ENCODE measurements at regions not wholly inside any gene's neighbourhood (a gene's known extent, or its start where the extent isn't known, plus 50 kb on each side); places are given as distances from the start of the nearest gene placed in this dataset.

DNA sequence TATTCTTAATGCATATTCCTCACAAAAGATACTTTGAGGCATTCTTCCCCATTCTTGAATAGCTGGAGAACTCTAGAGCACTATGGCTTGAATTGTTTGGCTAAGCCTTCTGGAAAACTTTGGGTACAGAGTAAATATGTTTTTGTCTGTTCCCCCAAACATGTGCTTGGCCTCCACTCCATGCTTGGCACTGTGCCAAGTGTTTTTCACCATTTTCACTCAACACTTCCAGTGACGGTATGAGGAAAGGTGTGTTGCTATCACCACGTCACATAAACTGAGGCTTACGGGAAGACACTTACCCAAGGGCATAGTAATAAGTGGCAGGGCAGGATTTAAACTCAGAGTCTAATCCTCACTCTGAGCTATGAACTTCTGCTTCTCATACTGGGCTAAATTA, 318.2 kb downstream of the WDR11 start:
- Histone ChIP-seq H3K9me2 (ENCODE audit: low read depth, low read length) (no peaks in the 10 kb centered on the region), H4K20me1 (ENCODE audit: insufficient read depth, low read length) (no peaks in the 10 kb centered on the region), H3F3A (ENCODE audit: insufficient read depth, low read length) (no peaks in the 10 kb centered on the region), H3K27ac (ENCODE audit: low read depth, low read length, poor library complexity, severe bottlenecking) (no peak overlapping the region), H3K9ac (ENCODE audit: low read length) (no peak overlapping the region), H3K27me3 (ENCODE audit: insufficient read depth, low read length) (no peaks in the 10 kb centered on the region), H3K36me3 (ENCODE audit: insufficient read depth, low read length) (no peaks in the 10 kb centered on the region), H3K79me2 (ENCODE audit: insufficient read depth, low read length) (no peaks in the 10 kb centered on the region), H2AFZ (ENCODE audit: low read length) (no peak overlapping the region), H3K4me2 (ENCODE audit: low read length) (no peak overlapping the region), H3K4me1 (ENCODE audit: insufficient read depth, low read length, severe bottlenecking) (no peaks in the 10 kb centered on the region), H3K9me3 (ENCODE audit: low read length) (no peaks in the 10 kb centered on the region), H3K4me3 (ENCODE audit: low read depth, low read length, poor library complexity, severe bottlenecking) (no peak overlapping the region)
- TF ChIP-seq, protein P1, sequence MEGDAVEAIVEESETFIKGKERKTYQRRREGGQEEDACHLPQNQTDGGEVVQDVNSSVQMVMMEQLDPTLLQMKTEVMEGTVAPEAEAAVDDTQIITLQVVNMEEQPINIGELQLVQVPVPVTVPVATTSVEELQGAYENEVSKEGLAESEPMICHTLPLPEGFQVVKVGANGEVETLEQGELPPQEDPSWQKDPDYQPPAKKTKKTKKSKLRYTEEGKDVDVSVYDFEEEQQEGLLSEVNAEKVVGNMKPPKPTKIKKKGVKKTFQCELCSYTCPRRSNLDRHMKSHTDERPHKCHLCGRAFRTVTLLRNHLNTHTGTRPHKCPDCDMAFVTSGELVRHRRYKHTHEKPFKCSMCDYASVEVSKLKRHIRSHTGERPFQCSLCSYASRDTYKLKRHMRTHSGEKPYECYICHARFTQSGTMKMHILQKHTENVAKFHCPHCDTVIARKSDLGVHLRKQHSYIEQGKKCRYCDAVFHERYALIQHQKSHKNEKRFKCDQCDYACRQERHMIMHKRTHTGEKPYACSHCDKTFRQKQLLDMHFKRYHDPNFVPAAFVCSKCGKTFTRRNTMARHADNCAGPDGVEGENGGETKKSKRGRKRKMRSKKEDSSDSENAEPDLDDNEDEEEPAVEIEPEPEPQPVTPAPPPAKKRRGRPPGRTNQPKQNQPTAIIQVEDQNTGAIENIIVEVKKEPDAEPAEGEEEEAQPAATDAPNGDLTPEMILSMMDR (IDR thresholded peaks at IDR 0.05; ENCODE audit: low read length): no peak
- TF ChIP-seq EZH2 (IDR thresholded peaks at IDR 0.05; ENCODE audit: borderline replicate concordance, low read length): no peak

DNA sequence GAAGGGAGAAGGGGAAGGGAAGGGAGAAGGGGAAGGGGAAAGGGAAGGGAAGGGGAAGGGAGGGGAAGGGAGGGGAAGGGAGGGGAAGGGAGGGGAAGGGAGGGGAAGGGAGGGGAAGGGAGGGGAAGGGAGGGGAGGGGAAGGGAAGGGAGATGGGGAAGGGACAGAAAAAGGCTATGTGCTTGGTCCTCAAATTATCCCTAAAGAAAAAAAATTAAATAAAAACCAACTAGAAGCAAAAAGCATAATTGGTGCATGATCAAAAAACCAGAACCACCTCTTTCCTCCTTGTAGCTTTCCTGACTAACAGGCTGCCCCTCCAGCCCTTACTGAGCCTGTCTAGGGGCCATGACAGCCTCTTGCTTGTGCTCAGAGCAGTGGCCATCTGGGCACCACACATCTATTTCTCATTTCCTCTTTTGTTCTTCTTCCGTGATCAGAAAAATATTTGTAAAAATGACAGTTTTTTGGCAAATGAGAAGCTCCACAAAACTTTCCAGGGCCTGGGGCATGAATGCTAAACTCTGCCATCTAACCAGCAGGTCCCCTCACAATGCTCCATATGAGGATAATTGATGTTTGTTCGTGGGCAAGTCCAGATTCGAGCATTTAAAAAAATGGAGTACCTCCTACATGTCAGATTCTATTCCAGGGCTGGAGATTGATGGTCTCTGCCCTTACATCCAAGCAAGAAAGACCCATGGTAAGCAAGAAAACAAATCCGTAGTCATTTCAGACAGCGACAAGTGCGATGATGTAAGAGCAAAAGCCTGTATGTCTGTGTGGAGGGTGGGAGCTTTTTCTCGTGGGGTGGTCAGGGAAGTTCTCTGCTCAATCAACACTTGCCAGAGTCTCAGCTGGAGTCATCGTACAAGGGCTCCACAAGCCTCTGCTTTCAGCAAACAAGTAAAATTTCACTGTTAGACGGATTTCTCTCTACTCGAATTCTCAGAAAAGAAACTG, 320.9 kb downstream of the WDR11 start:
- Histone ChIP-seq H3K27ac (ENCODE audit: low read depth, low read length, poor library complexity, severe bottlenecking) (no peak overlapping the region), H3K27me3 (ENCODE audit: insufficient read depth, low read length) (no peaks in the 10 kb centered on the region), H3K9ac (ENCODE audit: low read length) (no peak overlapping the region), H3F3A (ENCODE audit: insufficient read depth, low read length) (no peaks in the 10 kb centered on the region), H3K79me2 (ENCODE audit: insufficient read depth, low read length) (no peaks in the 10 kb centered on the region), H3K9me2 (ENCODE audit: low read depth, low read length) (no peaks in the 10 kb centered on the region), H3K4me3 (ENCODE audit: low read depth, low read length, poor library complexity, severe bottlenecking) (no peak overlapping the region), H2AFZ (ENCODE audit: low read length) (no peak overlapping the region), H3K4me2 (ENCODE audit: low read length) (no peak overlapping the region), H3K9me3 (ENCODE audit: low read length) (no peaks in the 10 kb centered on the region), H3K36me3 (ENCODE audit: insufficient read depth, low read length) (no peaks in the 10 kb centered on the region), H4K20me1 (ENCODE audit: insufficient read depth, low read length) (no peaks in the 10 kb centered on the region), H3K4me1 (ENCODE audit: insufficient read depth, low read length, severe bottlenecking) (no peaks in the 10 kb centered on the region)
- TF ChIP-seq EZH2 (IDR thresholded peaks at IDR 0.05; ENCODE audit: borderline replicate concordance, low read length): no peak
- TF ChIP-seq, protein P1 (IDR thresholded peaks at IDR 0.05; ENCODE audit: low read length): no peak

DNA sequence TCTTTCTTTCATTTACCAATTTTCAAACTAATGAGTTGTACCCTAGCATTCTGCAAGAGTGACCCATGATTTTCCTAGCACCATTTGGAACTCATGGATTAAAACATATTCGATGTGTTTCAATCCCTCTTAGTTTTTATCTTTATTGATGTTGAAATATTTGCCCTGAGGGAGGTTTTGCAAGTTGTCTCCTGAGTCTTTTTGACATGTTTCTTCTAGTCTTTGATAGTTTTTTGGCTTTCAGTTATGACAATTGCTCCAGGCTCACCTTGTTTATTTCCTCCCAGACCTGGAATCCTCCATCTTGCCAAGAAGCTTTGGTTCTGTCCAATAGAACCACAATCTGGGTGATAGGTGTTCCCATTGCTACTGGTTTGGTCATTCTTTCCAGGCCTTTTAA, 327.8 kb downstream of the WDR11 start:
- H3K4me2 ChIP-seq (ENCODE audit: low read length): no peak overlapping the region
- H3K27me3 ChIP-seq (ENCODE audit: insufficient read depth, low read length): no peaks in the 10 kb centered on the region
- no peak overlapping the region for H3K27ac ChIP-seq (ENCODE audit: low read depth, low read length, poor library complexity, severe bottlenecking)
- no peaks in the 10 kb centered on the region for H3K36me3 ChIP-seq (ENCODE audit: insufficient read depth, low read length)
- H2AFZ ChIP-seq (ENCODE audit: low read length): no peak overlapping the region
- H4K20me1 ChIP-seq (ENCODE audit: insufficient read depth, low read length): no peaks in the 10 kb centered on the region
- no peaks in the 10 kb centered on the region for H3K9me3 ChIP-seq (ENCODE audit: low read length)
- no peaks in the 10 kb centered on the region for H3K79me2 ChIP-seq (ENCODE audit: insufficient read depth, low read length)
- no peaks in the 10 kb centered on the region for H3F3A ChIP-seq (ENCODE audit: insufficient read depth, low read length)
- no peaks in the 10 kb centered on the region for H3K4me1 ChIP-seq (ENCODE audit: insufficient read depth, low read length, severe bottlenecking)
- TF ChIP-seq, protein P1 (IDR thresholded peaks at IDR 0.05; ENCODE audit: low read length): no peak
- TF ChIP-seq EZH2 (IDR thresholded peaks at IDR 0.05; ENCODE audit: borderline replicate concordance, low read length): no peak
- no peaks in the 10 kb centered on the region for H3K9me2 ChIP-seq (ENCODE audit: low read depth, low read length)
- no peak overlapping the region for H3K9ac ChIP-seq (ENCODE audit: low read length)
- H3K4me3 ChIP-seq (ENCODE audit: low read depth, low read length, poor library complexity, severe bottlenecking): no peak overlapping the region
